ENCODE measurements at regions not wholly inside any gene's neighbourhood (a gene's known extent, or its start where the extent isn't known, plus 50 kb on each side); places are given as distances from the start of the nearest gene placed in this dataset.
"Not testable (repeated sequence)": the region's sequence is repeated elsewhere in the genome, so short reads cannot be mapped to it uniquely, and the experiment has no call there.

- DNase-seq = no peak
Measured at GRCh38 chr5:10126900-10127299, 122.8 kb downstream of the ATPSCKMT start.

DNA sequence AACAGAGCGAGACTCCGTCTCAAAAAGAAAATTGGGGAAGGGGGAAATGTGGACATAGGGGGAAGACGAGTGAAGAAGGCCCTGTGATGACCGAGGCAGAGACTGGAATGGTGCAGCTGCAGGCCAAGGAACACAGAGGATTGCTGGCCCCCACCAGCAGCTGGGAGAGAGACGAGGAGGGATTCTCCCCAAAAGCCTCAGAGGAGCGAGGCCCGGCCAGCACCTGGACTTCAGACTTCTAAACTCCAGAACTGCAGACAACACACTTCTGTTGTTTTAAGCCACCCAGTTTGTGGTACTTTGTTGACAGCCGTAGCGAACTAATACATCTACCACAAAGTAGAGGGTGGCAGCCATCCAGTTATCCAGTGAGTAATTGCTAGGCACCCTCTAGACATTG is 124.6 kb downstream of the ATPSCKMT start:
- DNase-seq = no peak

GRCh38 chr5:10124287-10124686 is 125.4 kb downstream of the ATPSCKMT start:
- no peak for DNase-seq

GRCh38 chr5:10123254-10123989 is 126.3 kb downstream of the ATPSCKMT start:
- no peak for DNase-seq

DNA sequence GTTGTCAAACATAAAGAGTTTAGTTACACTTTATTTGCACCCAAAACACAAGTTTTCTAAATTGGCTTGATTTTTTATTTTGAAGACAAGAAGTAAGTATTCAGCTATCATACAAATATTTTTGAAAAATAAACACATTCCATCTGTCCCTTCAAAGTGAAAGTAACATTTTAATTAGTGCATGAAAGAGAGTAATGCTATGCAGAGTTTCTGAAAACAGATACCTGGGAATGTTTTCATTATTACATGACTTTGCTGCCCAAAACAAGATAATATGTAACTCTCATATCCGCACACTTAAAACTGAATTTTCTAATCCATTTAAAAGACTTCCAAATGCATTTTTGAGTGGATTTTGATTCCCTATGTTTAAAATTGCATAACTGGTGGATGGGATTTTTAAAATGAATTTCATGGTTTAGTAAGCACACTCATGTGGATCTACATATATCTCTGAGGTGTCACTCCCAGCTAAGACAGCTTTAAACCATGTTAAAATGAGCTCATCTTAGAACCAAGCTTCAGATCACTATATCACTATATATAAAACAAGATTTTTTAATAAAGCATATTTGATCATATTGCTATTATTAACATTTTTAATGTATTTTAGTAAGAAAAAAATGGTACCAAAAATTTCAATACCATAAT is 127.5 kb downstream of the ATPSCKMT start:
- DNase-seq = no peak

DNA sequence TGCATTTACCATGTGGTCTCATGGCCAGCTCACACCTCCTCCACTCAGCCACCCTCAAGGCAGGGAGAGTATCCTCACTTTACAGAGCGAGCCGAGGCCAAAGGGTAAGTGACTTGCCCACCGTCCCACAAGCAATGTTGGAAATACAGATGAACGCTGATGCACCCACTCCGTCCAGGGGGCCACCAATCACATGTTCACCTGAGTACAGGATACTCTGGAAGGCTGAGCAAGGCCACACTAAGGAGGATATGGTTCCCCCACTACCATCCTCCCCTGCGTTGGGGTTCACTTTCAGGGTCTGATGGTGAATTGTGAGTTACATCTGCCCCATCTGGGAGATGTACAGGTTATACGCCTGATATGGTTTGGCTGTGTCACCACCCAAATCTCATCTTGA is 128.8 kb downstream of the ATPSCKMT start:
- no peak for DNase-seq

DNA sequence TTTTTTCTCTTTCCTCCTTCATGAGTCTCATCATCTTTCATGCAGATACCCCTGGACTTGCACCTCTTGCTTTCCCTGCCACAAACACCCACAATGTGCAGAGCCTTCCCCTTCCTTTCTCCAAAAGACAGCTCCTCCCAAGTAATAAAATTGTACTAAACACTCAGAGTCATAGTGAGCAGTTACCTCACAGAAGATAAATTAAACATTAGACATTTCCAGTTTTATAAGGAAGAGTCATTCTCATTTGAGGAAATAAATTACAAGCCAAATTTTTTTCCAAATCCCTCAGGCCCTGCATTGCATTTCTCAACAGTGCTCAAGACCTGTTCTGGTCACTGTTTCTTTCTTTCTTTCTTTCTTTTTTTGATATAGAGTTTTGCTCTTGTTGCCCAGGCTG is 131.5 kb downstream of the ATPSCKMT start:
- no peak for DNase-seq

DNA sequence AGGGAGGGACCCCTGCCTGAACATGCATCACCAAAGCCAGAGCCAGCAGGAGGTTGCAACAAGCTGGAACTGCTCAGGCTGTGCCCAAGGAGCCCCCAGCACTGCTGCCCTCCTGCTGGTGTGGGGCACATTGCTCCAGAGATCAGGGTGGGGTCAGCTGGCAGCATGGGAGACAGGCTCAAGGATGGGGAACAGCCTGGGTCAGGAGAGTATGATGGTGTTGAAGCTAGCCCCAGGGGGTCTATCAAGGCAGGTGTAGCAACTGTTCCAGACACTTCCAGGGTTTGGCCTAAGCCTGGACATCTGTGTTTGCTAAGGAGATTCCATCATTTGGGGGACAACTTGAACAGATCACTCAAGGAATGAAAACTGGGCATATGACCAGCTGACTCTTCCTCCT is 133.1 kb downstream of the ATPSCKMT start:
- no peak for DNase-seq

DNA sequence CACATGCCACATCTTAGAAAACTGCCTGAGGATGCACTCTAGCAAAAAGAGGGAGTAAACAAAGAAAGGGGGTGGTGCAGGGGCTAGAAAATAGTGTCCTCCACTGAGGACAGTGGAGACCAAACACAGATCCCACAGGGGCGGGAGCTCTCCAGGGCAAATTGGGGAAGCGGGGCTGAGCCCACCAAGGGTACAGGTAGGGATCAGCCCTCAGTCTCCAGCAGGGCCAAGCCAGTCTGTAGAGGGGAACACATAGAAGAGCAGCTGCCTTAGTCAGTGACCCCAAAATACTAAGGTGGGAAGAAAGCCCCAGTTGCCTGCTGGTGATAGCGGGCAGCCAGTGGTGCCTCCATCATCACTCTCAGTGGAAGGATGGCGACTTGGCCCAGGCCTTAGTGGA is 134.0 kb downstream of the ATPSCKMT start:
- no peak for DNase-seq

- peak; percentile 32 for DNase-seq
Measured at GRCh38 chr5:10111571-10111970, 138.1 kb downstream of the ATPSCKMT start.

DNA sequence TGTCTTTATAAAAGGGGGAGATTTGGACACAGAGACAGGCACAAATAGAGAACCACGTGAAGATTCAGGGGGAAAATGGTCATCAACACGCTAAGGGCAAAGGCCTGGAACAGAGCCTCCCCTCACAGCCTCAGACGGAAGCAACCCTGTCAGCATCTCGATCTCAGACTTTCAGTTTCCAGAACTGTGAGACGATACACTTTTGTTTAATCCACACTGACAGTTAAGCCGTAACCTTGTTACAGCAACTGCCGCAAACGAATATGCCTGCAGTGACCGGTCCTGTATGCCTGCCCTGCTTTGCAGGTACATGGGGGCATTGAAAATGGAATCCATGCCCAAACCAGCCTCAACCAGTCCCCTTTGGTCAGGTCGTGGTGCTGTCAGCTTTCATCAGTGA is 139.5 kb downstream of the ATPSCKMT start:
- DNase-seq = no peak

GRCh38 chr5:10109299-10109698 is 140.4 kb downstream of the ATPSCKMT start:
- DNase-seq = no peak

GRCh38 chr5:10106806-10107205 is 142.9 kb downstream of the ATPSCKMT start:
- DNase-seq = no peak

DNA sequence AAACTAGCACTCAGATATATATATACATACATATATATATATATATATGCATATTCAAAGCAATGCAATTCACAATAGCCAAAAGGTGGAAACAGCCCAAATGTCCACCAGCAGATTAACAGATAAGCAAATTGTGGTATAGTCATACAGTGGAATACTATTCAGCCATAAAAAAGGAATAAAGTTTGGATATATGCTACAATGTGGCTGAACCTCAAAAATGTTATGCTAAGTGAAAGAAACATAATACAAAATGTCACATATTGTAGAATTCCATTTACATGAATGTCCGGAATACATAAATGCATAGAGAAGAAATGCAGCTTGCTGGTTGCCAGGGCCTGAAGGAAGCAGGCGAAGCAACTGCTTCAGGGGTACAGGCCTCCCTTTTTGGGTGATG is 143.4 kb downstream of the ATPSCKMT start:
- no peak for DNase-seq

DNA sequence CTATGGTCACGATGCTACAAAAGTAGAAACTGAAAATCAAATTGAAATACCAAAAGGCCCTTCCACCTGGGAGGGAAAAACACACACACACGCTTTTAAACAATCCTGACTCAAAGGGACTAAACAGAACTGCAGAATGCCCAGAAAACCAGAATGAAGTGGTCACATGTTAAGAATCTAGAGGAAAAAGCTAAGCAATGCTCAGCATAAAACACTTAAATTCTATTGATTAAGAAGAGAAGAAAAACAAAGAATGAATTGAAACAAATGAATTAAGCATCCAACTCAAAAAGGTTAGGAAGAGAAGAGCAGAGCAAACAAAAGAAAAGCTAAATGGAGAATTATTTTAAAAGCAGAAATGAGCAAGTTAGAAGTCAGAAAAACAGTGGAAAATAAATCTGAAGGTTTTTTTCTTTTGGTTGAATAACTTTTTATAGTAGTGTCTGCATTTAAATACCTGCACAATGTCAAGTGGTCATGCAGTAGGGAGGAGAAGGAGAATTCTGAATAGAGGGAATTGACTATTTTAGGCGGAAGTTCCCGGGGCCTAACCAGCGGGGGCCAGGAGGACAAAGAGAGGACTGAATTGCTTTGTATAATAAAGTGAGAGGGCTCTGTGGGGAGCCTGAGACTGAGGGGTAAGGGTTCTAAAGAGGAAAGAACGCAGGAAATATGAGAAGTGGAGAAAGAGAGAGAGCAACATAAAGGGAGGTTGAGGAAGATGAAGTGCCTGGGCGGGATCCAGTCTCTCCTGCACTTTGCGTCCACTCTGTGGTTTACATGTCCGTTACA is 146.8 kb downstream of the ATPSCKMT start:
- DNase-seq = no peak

- not testable (repeated sequence) for DNase-seq
Measured at GRCh38 chr5:10102235-10102634, 147.5 kb downstream of the ATPSCKMT start.

DNA sequence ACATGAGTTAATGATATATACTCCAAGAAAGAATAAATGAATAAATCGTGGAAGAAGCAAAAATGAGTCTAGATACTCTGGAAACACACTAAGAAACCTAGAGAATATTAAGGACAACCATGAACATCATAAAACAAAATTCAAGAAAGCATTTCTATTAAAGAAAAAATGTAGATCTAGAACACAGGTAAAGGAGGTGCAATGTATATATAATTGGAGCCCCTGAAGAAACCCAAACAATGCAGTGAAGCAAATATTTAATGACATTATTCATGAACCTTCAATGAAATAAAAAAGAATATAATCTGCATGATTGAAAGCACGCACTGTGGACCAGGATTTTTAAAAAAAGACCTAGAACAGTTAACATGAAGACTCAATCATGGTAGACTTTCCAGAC is 150.1 kb downstream of the ATPSCKMT start:
- DNase-seq = no peak

DNA sequence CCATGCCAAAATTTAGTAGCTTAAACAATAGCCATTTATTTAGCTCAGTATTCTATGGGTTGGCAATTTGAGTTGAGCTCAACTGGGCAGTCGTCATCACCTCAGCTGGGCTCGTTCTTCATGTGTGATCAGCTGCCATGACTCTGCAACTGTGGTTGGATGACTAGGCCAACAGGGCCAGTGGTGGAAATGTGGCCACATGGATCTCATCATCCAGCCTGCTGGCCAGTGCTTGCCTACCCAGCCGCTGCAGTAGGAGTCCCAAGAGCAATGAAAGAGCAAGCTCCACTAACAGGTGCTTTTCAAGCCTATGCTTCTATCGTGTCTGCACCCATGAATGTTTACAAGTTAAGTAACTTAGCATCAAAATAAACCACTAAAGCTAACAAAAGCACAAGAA is 158.0 kb downstream of the ATPSCKMT start:
- DNase-seq = no peak

DNA sequence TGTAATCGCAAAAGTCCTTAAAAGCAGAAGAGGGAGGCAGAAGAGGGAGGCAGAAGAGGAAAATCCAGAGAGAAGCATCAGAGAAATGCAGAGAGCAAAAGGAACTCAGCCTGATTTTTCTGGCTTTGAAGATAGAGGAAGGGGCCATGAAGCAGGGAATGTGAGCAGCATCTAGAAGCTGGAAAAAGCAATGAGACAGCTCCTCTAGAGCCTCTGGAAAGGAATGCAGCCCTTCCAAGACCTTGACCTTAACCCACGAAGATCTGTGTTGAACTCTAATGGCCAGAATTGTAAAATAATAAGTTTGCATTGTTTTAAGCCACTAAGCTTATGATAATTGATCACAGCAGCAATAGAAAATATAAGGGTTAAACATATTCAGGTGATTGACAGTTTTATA is 159.6 kb downstream of the ATPSCKMT start:
- no peak for DNase-seq

- no peak for DNase-seq
Measured at GRCh38 chr5:10085185-10085584, 164.5 kb downstream of the ATPSCKMT start.

- DNase-seq = no peak
Measured at GRCh38 chr5:10081584-10081983, 168.1 kb downstream of the ATPSCKMT start.

- DNase-seq = no peak
Measured at GRCh38 chr5:10077791-10078545, 171.7 kb downstream of the ATPSCKMT start.

- no peak for DNase-seq
Measured at GRCh38 chr5:10073441-10074104, 176.1 kb downstream of the ATPSCKMT start.

Measured in NCI-H226 (cell line).